ENCODE measurements at regions not wholly inside any gene's neighbourhood (a gene's known extent, or its start where the extent isn't known, plus 50 kb on each side); places are given as distances from the start of the nearest gene placed in this dataset.
"Not testable (repeated sequence)": the region's sequence is repeated elsewhere in the genome, so short reads cannot be mapped to it uniquely, and the experiment has no call there.

- peak; percentile 65 to 77 for DNase-seq (ENCODE audit: extremely low read depth in 1 of 2, low read depth in 1 of 2)
These were observed 93.0 kb downstream of the CRLF3 start for GRCh38 chr17:30731210-30732132.

DNA sequence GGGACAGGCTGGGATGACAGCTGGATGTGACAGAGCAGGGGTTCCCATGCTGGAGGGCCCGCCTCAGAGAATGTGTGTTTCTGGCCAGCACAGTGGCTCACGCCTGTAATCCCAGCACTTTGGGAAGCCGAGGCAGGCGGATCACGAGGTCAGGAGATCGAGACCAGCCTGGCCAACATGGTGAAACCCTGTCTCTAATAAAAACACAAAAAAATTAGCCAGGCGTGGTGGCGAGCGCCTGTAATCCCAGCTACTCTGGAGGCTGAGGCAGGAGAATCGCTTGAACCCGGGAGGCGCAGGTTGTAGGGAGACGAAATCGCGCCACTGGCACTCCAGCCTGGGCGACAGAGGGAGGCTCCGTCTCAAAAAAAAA, 93.7 kb downstream of the CRLF3 start:
- not testable (repeated sequence) for DNase-seq (ENCODE audit: extremely low read depth in 1 of 2, low read depth in 1 of 2)

GRCh38 chr17:30730171-30730836, 94.2 kb downstream of the CRLF3 start:
- DNase-seq (ENCODE audit: extremely low read depth in 1 of 2, low read depth in 1 of 2) = not testable (repeated sequence)

DNA sequence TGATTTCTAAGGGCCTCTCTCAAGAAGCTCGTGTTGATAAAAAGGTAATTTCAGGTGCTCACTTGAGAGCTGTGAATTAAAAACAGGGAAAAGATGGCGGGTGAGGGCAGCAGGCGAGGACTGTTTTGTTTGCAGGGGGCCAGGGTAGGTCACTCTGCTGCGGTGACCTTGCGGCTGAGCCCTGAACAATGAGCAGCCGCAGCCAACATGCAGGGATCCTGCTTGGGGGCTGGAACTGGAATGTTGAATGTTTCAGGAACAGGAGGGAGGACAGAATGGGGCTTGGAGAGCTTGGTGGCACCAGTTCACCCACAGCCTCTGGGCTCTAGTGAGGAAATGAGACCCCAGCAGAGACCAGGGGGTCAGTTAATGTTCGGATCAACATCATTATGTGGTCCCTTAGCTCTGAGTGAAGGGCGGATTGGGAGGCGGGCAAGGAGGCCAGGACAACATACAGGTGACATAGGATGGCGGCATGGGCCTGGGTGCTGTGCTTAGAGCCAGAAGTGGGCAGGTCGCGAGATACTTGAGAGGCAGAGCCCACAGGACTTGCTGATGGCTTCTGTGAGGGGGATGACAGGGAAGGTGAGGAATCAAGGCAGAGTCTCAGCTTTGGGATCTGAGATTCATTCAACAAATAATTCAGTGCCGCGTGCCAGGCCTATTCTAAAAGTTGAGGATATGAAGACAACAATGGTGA, 94.9 kb downstream of the CRLF3 start:
- DNase-seq (ENCODE audit: extremely low read depth in 1 of 2, low read depth in 1 of 2) = not testable (repeated sequence)

DNA sequence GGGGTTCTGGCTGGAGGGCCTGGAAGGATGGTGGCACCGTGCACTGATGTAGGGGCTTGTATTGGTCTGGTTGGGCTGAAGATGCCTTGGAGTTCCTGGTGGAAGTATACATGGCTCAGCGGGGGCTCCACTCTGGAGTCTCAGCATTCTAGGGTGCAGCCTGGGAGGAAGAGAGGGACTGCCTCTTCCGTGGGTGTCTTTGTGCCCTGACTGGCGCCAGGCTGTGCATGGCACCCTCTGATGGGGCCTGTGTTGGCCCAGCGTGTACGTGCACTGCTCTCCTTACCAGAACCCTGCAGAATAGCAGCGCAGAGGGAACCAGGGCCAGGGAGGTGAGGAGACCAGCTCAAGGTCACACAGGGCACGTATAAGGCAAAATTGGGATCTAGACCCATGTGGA, 97.0 kb downstream of the CRLF3 start:
- DNase-seq (ENCODE audit: extremely low read depth in 1 of 2, low read depth in 1 of 2) = not testable (repeated sequence)

DNA sequence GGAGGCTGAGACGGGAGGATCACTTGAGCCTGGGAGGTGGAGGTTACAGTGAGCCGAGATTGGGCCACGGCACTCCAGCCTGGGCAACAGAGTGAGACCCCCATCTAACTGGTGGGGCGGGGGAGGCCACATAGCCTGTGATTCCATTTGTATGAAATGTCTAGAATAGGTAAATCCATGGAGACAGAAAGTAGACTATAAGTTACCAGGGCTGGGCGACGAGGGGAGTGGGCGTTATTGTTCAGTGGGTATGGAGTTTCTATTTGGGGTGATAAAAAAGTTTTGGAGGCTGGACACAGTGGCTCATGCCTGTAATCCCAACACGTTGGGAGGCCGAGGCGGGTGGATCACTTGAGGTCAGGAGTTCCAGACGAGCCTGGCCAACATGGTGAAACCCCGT, 97.8 kb downstream of the CRLF3 start:
- DNase-seq (ENCODE audit: extremely low read depth in 1 of 2, low read depth in 1 of 2) = not testable (repeated sequence)

DNA sequence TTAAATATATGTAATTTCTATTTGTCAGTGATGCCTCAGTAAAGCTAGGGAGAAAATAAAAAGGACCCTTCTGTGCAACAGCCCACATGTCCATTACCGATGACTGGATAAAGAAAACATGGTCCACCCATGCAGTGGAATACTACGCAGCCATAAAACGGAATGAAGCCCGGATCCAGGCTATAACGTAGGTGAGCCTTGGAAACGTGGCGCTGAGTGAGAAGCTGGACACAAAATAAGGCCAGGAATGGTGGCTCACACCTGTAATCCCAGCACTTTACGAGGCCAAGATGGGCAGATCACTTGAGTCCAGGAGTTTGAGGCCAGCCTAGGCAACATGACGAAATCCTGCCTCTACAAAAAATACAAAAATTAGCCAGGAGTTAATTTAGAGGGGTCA, 98.2 kb downstream of the CRLF3 start:
- not testable (repeated sequence) for DNase-seq (ENCODE audit: extremely low read depth in 1 of 2, low read depth in 1 of 2)

DNA sequence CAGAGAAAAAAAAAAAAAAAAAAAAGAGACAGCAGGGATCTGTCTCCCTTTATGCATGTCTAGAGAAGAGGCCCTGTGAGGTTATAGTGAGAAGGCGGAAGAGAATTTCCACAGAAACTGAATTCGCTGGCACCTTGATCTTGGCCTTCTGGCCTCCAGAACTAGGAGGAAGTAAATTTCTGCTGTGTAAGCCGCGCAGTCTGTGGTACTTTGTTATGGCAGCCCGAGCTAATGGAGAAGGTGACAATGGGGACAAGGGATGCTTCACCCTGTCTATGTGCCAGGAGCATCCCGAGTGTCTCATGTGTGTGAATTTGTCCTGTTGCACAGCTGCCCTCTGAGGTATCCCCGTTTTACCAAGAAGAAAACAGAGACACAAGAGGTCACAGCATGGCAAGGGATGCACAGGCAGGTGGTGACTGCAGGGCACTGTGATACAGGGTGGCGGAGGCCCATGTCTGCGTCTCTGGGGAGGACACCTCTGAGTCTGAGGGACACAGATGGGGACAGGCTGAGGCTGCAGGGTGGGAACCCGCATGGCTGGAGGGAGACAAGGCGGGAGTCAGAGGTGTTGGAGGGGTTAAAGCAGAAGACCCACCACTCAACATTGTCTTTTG, 100.3 kb downstream of the CRLF3 start:
- not testable (repeated sequence) for DNase-seq (ENCODE audit: extremely low read depth in 1 of 2, low read depth in 1 of 2)

DNA sequence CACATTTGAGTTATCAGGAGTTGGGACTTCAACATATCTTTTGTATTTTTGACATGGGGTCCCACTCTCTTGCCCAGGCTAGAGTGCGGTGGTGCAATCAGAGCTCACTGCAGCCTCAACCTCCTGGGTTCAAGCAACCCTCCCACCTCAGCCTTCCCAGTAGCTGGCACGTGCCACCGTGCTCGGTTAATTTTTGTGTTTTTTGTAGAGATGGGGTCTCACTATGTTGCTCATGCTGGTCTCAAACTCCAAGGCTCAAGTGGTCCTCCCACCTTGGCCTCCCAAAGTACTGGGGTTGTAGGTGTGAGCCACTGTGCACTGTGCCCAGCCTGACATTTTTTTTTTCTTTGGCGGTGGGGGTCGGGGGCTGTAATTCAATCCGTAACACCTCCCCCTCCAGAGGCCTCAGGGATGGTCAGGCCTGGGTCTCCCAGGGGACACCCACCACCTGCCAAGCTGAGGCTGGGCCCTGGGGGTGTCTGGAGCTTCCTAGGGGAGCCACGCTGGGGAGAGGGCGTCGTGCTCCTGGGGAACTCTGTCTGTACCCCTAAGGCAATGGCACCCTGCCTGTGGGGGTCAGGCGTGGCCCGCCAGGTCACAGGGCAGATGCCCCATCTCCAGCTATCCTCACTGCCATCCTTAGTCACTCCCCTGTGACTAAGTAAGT, 102.2 kb downstream of the CRLF3 start:
- DNase-seq (ENCODE audit: extremely low read depth in 1 of 2, low read depth in 1 of 2) = not testable (repeated sequence)

- not testable (repeated sequence) for DNase-seq (ENCODE audit: extremely low read depth in 1 of 2, low read depth in 1 of 2)
These were observed 103.5 kb downstream of the CRLF3 start for GRCh38 chr17:30720971-30721370.

DNA sequence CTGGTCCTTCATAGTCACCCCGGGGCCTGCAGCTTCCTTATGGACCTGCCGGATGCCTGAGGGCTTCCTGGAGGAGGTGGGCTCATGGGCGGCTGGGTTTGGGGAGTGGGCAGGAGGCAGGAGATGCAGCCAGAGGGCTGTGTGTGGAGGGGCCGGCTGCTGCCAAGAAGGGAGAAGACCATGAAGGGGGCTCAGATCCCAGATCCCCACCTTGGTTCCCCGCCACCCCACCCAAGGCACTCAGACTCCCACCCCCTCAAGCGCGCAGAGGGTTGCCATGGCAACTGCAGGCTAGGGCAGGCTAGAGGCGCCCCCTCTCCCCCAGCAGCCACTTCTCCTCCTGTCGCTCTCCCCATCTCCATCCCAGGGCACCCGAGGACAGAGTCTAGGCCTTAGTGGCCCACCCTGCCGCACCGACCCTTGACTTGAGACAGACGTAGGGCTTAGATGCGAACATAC, 104.5 kb downstream of the CRLF3 start:
- DNase-seq (ENCODE audit: extremely low read depth in 1 of 2, low read depth in 1 of 2) = no peak

GRCh38 chr17:30719131-30719973, 105.1 kb downstream of the CRLF3 start:
- DNase-seq (ENCODE audit: extremely low read depth in 1 of 2, low read depth in 1 of 2) = peak; percentile 35 to 68

- DNase-seq (ENCODE audit: extremely low read depth in 1 of 2, low read depth in 1 of 2) = not testable (repeated sequence)
These were observed 105.8 kb downstream of the CRLF3 start for GRCh38 chr17:30718691-30719090.

GRCh38 chr17:30718099-30718447, 106.4 kb downstream of the CRLF3 start:
- not testable (repeated sequence) for DNase-seq (ENCODE audit: extremely low read depth in 1 of 2, low read depth in 1 of 2)

- no peak for DNase-seq (ENCODE audit: extremely low read depth in 1 of 2, low read depth in 1 of 2)
These were observed 107.0 kb downstream of the CRLF3 start for GRCh38 chr17:30717291-30718098.

DNA sequence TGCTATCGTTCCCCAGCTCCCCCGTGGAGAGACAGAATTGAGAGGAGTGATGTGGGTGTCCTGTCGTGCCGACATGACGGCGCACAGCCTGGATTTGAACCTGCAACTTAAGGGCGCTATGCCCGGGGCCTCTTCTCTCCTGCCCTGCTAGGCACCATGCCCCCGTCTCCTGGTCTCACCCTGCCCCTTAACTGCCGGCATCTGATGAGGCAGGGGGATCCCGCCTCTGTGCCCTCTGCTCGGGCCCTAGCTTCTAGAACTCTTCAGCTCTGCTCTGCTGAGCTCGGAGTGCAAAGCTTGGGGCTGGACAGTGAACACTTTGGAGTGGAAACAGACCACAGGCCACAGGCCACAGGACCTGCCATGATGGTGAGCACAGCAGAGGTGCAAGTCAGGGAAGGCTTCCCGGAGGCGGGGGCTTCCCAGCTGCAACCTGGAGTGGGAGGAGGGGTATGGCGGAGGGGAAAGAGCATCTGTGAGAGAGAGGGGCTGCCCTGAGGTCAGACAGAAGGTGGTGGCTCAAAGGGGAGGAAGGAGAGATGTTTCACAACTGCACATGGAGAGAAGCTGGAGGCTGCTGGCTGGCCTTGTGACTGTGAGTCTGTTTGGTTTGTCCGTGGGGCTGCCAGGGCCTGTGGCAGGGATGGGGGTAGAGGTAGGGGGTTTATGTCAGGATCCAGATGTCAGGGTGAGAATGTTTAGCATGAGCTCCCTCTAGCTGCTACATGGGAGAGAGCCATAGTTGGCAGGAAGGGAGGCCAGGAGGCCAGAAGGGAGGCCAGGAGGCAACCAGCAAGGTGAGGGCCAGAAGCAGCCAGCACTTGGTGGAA, 107.8 kb downstream of the CRLF3 start:
- DNase-seq (ENCODE audit: extremely low read depth in 1 of 2, low read depth in 1 of 2) = no peak

DNA sequence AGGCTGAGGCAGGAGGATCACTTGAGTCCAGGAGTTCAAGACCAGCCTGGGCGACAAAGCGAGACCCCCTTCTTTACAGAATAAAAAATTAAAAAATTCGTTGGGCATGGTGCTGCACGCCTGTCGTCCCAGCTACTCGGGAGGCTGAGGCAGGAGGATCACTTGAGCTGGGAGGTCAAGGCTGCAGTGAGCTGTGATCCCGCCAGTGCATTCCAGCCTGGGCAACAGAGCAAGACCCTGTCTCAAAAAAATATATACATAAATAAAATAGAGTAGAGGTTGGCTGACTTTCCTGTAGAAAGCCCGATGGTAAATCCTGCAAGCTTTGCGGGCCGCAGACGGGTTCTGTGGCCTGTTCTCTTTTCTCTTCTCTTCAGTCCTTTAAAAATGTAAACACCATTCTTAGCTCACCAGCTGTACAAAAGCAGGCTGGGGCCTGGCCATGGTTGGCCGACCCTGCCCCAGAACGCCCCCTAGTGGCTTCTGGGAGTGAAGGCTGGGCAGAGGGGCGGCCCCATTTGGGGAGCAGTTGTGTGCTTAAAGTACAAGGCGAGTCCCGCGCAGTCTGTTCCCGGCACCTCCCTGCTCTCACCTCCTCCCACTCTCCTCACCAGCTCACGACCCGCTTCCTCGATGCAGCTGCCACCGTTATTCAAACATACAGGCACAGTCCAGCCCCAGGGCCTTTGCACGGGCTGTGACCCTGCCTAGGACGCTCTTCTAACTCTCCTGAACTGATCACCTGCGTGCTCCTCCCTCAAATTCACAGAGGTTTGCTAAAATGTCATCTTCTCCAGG, 109.5 kb downstream of the CRLF3 start:
- DNase-seq (ENCODE audit: extremely low read depth in 1 of 2, low read depth in 1 of 2) = not testable (repeated sequence)

Measured in stimulated activated CD8-positive, alpha-beta memory T cell treated with anti-CD3 and anti-CD28 coated beads, Interleukin-7, amount 100 ng/mL, for 48 hours (primary cell).